ENCODE measurements at regions not wholly inside any gene's neighbourhood (a gene's known extent, or its start where the extent isn't known, plus 50 kb on each side); places are given as distances from the start of the nearest gene placed in this dataset.
"Not testable (repeated sequence)": the region's sequence is repeated elsewhere in the genome, so short reads cannot be mapped to it uniquely, and the experiment has no call there.

DNA sequence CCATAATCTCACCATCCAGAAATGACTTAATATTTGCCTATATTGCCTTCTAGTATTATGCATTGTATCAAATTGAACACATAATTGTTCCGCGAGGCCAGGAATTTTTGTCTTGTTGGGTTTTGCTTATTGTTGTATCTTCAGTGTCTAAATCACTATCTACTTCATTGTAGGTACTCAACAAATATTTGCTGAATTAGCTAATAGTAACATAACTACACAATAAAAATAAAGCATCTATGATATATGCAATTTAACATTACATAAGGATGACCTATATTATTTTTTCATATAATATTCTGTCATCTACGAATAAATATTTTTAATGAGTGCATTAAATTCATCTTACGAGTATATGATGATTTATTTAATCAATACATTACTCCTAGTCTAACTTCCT, 656.3 kb downstream of the ETNK1 start:
- DNase-seq, result no peak

DNA sequence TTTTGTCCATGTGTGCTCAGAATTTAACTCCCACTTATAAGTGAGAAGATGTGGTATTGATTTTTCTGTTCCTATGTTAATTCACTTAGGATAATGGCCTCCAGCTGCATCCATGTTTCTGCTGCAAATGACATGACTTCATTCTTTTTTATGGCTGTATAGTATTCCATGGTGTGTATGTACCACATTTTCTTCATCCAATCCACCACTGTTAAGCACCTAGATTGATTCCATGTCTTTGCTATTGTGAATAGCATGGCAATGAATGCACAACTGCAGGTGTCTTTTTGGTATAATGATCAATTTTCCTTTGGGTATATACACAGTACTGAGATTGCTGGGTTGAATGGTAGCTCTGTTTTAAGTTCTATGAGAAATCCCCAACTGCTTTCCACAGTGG, 657.7 kb downstream of the ETNK1 start:
- no peak for DNase-seq

DNA sequence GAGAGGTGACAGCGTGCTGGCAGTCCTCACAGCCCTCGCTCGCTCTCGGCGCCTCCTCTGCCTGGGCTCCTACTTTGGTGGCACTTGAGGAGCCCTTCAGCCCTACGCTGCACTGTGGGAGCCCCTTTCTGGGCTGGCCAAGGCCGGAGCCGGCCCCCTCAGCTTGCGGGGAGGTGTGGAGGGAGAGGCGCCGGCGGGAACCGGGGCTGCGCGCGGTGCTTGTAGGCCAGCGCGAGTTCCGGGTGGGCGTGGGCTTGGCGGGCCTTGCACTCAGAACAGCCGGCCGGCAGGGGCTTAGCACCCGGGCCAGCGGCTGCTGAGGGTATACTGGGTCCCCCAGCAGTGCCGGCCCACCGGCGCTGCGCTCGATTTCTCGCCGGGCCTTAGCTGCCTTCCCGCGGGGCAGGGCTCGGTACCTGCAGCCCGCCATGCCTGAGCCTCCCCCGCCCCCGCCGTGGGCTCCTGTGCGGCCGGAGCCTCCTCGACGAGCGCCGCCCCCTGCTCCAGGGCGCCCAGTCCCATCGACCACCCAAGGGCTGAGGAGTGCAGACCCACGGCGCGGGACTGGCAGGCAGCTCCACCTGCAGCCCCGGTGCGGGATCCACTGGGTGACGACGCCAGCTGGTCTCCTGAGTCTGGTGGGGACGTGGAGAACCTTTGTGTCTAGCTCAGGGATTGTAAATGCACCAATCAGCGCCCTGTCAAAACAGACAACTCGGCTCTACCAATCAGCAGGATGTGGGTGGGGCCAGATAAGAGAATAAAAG, 661.0 kb downstream of the ETNK1 start:
- DNase-seq, result not testable (repeated sequence)

DNA sequence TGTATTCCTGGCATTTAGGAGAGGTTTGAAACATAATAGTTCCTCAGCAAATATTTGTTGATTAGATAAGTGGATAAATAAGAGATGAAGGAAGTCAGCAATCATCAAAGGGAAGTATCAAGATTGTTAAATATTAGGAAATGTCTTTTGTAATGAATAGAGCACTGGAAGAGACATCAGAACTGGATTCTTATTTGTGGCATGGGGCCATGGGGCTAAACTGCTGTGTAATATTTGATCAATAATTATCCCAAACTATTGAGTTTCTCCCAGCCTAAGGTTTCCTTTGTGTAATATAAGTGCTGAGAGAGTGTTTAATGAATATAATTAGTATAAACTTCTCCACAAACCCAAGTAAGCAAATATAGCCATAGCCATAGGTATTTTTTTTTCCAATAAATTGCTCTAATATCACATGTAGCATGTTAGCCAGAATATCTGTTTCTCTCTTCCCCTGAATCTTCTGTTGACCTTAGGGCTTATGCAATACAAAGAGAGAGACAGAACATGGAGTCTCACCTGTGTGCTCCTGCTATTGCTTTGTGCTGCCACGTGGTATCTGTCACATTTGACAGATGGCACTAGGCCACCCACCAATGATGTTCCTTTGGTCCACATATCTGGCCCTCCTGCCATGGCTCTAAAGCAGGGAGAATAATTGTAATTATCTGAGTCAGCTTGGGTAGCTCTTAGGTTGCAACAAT, 658.7 kb downstream of the SOX5 start:
- no peak for DNase-seq

DNA sequence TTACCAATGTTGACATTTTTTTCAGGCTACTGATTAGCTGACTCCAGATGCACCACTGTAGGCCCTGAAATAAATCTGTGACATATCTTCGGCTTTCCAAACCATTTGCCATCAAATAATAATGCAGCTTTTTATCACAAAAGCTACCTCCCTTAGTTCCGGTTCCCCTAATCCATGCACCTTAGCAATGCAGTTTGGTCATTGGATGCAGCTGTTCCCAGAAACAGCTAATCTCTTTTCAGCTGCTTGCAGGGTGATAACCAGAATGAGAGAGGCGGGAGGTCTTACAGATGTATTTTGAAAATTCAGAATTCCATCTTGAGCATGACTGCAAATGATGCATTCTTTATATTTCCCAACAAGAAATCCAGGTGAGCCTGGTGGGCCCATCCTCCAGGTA, 646.2 kb downstream of the SOX5 start:
- DNase-seq, result no peak

DNA sequence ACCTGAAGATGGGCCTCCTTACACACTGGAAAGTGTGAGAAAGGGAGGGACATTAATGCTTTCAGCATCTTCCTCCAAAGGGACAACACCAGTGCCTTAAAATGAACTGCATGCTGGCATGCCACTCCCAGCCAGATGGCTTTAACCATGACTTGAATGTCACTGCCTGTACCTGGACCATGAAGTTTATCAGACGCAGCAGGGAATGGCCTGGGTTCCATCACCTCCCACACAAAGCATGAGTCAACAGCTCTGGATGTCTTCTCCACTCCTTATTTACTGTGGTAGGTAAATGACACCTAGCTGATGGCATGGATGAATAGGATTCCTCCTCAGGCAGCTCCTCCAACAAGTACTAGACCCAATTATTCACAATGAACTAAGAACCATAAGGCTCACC, 645.6 kb downstream of the SOX5 start:
- no peak for DNase-seq

DNA sequence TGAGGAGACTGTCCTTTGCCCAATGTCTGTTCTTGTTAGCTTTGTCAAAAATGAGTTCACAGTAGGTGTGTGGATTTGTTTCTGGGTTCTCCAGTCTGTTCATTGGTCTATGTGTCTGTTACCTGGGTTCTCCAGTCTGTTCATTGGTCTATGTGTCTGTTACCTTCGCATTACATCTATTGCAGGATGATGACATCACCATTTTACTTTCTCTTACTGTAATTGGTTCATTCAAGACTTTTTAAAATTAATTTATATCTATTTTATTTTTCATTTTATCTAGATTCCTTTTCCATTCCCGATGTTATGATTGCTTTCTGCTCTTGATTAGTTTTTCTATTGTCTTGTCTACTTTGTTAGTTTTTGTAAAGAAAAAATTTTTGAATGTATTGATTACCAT, 615.5 kb downstream of the SOX5 start:
- DNase-seq, result no peak

DNA sequence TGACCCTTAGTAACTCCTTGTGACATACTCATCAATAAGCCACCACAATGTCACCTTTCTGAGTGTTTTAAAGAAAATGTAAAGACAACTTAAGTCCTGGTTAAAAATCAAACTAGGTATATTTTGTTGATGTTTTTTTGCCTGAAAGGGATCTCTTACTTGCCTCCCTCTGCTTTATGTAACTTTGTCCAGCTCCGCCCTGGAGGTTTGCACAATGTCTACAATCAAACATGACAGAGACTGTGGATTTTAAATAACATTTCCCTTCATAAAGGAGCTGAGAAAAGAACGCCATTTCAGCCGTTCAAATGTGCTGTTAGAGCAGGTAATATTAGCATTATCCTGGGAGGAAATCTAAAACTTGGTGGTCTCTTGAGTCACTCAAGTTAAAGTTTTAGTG, 613.9 kb downstream of the SOX5 start:
- no peak for DNase-seq

DNA sequence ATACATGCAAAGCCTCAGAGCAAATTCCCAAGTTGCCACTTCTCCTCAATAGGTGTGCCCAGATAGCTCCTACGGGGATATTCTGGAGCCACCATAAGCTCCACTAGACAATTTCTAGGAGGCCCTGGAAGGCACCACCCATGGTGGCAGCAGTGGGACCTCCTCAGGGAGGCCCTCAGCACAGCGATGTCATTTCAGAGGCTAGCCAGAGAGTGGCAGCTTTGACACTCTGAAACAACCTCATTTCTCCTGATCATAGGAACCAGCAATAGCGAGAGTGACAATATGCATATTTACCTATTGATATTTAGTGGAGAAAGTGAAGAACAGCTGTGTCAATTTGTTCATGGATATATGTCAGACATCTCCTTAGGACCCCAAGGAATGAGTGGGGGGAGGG, 612.3 kb downstream of the SOX5 start:
- DNase-seq, result no peak

DNA sequence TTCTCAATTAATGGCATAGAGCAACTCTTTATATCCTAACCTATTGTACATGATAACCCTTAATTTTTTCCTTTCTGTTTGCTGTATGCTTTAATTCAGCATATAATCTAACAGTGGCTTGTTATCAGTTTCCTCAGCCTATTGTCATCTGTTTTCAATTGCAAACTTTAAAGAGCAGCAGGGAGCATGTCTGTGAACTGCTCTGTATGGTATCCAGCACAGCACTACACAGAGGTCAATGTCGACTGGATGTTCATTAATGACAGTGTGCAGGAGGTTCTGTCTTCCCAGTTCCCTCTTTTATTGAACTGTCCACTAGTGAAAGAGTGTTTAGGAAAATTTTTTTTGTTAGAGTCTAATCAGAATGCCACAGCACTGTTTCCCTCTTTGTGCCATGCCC, 609.1 kb downstream of the SOX5 start:
- DNase-seq, result no peak

DNA sequence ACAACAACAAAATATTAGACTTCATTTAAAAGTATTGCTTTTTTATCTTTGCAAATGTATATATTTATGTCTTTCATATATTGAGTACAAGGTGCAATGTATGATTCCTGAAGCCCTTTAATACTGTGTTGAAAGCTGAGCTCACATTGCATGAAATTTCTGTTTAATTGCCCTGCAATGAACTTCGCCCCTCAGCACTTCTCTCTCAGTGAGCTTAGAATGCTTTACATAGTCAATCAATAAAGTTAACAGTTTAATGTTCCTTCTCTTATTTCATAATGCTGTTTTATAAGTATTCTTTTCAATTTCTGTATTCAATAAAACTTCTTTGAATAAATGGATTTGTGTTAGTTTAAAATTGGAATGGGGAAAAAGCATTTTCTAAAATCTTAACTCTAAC, 607.1 kb downstream of the SOX5 start:
- no peak for DNase-seq

DNA sequence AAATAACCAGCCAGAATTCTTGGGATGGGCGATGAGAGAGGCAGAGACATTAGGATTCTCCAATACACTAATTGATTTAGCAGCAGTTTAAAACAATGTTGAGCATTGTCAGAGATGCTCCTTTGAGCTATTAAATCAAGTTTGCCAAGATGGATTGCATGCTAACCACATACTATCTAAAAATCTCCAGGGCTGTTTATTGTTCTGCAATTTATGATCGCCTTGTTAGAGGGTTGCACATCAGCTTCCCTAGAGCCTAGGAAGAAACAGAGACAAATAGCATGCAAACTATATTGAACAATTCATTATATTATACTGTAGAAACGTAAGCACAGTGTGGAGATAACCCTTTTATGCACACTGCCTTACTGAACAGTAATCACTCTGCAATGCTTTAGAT, 599.9 kb downstream of the SOX5 start:
- DNase-seq, result no peak

DNA sequence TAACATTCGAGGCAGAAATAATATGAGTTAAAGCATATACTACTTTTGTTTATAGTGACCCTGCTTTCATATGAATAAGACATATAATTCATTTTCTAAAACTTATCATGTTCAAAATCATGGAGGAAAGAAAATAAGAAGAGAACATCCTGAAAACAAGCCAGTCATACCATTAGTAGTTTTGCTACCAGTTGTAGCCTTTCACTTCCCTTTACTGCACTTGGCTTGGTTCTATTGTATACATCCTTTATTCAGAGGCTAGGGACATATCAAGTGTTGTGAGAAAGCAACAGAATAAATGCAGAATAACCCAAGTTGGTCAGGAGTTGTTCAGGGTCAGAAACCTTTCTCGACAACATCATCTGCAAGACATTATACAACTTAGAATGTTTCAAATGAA, 598.7 kb downstream of the SOX5 start:
- DNase-seq, result no peak

DNA sequence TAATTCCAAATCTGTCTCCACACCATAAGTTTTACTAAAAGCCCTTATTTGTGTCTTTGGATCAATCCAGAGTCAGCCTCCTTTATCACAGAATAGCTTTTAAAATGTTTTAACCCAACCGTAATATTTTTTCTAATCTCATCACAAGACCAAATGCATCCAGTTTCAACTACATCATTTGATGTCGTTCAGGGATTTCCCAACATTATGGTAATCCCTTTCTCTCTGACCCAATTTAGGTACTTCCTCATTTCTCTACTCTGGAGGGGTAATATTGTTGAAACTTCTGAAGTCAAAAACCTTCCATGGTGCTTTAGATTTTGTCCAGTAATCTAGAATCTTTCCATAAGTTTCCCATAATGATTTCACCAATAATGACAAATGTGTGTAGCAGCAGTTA, 596.8 kb downstream of the SOX5 start:
- no peak for DNase-seq

DNA sequence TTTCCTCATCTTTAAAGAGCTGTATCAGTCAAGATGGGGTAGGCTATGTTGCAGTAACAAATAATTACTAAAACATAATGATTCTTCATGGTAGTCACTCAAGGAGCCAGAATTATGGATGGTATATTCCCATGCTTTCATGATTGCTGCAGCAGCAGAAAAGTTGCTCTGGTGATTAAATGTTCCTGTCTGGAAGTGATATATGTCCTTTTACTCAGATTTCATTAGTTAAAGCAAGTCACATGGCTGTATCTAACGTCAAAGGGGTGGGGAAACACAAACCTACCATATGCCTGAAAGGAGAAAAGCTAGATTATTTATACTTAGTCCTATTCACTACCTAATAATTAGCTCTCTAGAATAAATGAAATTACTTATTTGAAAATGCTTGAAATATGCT, 594.7 kb downstream of the SOX5 start:
- DNase-seq, result no peak

DNA sequence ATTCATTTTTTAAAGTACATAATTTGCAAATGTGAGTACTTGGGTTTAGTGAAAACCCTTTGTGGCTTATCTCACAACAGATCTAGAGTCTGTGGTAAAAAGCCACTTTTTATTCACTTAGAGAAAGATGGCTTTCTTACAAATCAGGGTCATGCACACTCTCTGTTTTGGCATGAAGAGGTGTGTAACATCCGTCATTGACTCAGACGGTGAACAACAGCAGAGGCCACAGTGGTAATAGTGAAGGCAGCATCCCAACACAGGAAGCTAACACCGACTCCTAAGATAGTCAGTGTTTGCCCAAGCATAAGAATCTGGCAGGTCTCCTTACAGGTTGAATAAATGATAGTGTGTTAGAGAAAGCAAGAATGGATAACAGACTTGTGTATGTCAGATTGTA, 593.0 kb downstream of the SOX5 start:
- DNase-seq, result no peak

DNA sequence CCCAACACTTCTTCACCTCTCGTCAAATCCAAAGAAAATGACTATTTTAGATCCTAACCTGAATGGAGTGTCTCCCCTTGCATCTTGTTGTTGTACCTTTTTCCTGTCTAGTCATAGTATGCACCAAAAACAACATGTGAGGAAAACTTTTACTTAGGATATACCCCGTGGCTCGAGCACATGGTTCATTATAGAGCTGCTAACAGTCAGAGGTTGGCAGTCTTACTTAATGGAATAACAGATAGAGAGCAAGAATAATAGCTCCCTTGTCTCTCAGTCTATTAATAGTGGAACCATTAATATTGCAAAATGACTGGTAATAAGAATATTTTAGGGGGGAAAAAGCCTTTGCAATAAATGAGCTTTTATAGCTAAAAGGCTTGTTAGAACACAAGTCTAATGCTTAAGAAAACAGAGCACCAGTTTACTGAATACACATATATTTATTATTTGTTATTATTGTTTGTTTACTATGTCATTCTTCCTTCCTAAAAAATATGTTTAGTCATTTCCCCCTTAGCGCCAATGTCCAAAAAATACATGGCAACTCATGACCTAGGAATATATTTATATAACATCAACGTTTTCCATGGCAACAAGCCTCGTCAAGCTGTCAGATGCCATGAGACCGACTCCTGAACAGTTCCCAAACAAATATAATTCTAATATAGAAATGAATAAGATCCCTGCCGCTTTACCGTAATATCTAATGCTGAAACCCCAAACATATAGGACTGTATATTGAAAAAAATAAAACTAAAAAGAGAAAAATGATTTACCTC, 592.4 kb downstream of the SOX5 start:
- DNase-seq, result no peak

DNA sequence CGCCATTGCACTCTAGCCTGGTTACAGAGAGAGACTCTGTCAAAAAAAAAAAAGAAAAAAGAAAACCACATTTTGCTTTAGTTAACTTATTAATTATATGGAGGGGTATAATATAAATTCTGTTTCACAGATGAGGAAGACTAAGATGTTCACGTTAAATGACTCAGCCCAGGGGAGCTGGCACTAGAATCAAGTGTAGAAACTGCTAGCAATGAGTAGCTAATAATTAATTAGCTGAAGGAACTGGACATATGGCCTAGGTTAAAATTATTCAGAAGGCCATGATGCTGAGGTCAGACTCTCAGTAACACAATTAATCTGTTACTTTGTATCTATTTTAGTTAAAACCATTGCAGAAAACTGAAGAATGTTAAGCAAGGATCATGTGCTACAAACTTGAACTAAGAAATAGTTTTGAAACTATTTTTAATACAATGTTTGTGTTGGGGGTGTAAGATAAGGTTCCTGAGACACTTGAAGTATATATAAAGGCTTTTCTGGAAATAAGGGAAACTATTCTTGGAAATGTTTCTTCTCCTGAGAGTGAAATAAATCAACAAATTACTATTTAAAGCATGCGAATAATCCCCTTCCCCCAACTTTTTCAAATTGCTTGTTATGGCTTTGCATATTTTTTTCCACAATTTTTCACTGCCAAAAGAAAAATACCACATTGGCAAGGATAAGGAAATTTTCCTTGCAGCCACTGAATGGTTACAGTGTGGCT, 589.3 kb downstream of the SOX5 start:
- no peak for DNase-seq

DNA sequence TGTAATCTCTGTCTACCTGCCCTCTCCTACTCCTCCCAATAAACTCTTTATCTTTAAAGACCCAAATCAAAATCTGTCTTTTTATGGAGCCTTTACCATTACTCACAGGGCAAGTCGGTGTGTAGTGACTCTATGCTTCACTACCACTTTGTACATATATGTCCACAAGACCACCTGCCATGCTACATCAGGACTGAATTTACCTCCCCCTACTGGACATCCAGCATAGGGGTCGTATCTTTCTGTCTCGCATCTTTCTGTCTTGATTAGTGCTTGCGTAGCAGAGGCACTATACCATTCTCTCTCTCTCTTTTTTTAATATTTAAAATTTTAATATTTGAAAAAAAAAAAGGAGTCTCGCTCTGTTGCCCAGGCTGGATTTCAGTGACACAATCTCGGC, 587.5 kb downstream of the SOX5 start:
- DNase-seq, result no peak

DNA sequence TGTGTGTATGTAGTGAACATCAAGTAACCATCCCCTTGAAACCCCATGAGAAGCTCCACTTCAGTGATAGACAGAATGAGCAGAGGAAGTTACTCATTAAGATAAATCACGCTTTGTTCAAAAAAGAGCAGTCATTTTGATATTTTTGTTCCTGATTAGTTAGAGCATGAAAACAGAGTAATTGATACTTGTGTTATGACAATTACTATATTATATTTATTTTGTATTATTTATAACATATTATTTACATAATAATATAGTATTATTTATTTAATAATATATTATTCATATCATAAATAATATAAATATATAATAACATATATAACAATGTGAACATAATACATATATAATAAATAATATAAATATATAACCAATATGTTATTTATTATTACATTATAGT, 580.9 kb downstream of the SOX5 start:
- DNase-seq, result no peak

DNA sequence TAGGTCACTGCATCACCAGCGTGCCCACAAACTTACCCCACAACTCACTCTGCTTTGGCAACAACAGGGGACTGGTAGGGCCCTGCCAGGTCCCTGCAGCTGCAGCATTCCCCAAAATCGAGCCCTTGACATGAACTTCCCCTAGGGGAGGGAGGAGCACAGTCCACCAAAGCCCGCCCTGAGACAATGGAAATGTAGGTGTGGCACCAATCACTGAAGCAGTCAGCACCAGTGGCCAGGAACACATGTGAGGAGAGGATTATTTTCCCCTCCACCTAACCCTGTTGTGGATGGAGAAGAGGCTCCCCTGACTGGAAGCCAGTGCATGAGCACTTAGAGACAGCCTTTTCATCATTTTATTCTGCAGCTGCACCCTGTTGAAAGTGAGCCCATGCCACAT, 573.8 kb downstream of the SOX5 start:
- no peak for DNase-seq

DNA sequence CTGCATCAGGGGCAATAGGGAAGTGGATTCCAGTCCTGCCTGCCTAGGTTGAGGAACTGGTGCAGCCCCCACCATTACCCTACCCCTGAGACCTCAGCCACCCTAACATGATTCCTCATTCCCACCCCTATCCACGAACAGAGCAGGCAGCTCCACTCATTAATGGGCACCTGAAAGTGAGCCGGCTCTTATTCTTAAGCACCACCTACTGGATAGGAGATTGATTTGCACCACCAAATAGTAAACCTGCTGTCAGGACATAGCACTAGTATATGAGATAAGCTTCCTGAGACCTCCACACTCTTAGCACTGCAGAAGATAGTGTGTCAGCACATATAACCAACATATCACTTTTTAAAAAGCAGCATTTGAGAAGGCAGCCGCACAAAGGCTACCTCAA, 573.2 kb downstream of the SOX5 start:
- DNase-seq, result no peak

DNA sequence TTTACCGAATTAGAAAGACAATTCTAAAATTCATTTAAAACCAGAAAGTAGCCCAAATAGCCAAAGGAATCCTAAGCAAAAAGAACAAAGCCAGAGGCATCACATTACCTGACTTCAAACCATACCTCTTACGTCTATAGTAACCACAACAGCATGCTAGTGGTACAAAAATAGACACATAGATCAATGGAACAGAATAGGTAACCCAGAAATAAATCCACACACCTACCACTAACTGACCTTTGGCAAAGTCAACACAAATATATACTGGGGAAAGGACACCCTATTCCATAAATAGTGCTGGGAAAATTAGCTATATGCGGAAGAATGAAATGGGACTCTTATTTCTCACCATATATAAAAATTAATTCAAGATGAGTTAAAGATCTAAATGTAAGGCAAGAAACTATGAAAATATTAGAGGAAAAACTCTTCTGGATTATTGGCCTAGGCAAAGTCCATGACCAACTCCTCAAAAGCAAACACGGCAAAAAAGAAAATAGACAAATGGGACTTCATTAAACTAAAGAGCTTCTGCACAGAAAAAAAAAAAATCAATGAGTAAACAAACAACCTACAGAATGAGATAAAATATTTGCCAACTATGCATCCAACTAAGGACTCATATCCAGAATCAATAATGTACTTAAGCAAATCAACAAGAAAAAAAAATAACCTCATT, 568.9 kb downstream of the SOX5 start:
- DNase-seq, result no peak

Measured in central memory CD4-positive, alpha-beta T cell (primary cell).